GM23338 (cell line): ENCODE measurements at regions not wholly inside any gene's neighbourhood (a gene's known extent, or its start where the extent isn't known, plus 50 kb on each side); places are given as distances from the start of the nearest gene placed in this dataset.

Source experiments
- ATAC-seq: fragments of 200-7000 bp; cut with Tn5 transposase; 3 replicates; pipeline ENCODE4 v1.9.1; 2020
- DNase-seq: peaks from one replicate; pipeline ENCODE4 v3.0.0-alpha.2; 2015; ENCODE audit warnings: low spot score
- H2AFZ ChIP-seq: fragments of 200-600 bp; sonication (generic); 2 replicates; pipeline ENCODE4 v1.8.0; 2016; ENCODE audit warnings: antibody characterized with exemption, mild to moderate bottlenecking, moderate library complexity
- H3F3A ChIP-seq: fragments of 200-600 bp; sonication (generic); replicated peaks from 2 replicates; pipeline ENCODE4 v1.8.0; 2017; ENCODE audit warnings: antibody characterized with exemption, mixed run types, low read depth
- H3K27ac ChIP-seq: fragments of 200-600 bp; sonication (generic); 2 replicates; pipeline ENCODE4 v1.6.1; 2016; ENCODE audit warnings: low read depth
- H3K27me3 ChIP-seq: fragments of 200-600 bp; sonication (generic); 2 replicates; pipeline ENCODE4 v1.8.0; 2016; ENCODE audit warnings: mild to moderate bottlenecking, mixed run types, moderate library complexity; ENCODE audit not compliant: insufficient read depth
- H3K36me3 ChIP-seq: fragments of 200-600 bp; sonication (generic); 2 replicates; pipeline ENCODE4 v1.8.0; 2016; ENCODE audit warnings: mild to moderate bottlenecking; ENCODE audit not compliant: insufficient read depth
- H3K4me1 ChIP-seq: fragments of 200-600 bp; sonication (generic); 2 replicates; pipeline ENCODE4 v1.8.0; 2016; ENCODE audit warnings: mild to moderate bottlenecking, moderate library complexity; ENCODE audit not compliant: insufficient read depth
- H3K4me2 ChIP-seq: fragments of 200-600 bp; sonication (generic); 2 replicates; pipeline ENCODE4 v1.7.1; 2017; ENCODE audit warnings: mixed run types
- H3K4me3 ChIP-seq: fragments of 200-600 bp; sonication (generic); 2 replicates; pipeline ENCODE4 v1.6.1; 2016; ENCODE audit warnings: mixed run types
- H3K79me2 ChIP-seq: fragments of 200-600 bp; sonication (generic); replicated peaks from 2 replicates; pipeline ENCODE4 v1.8.0; 2017; ENCODE audit warnings: mild to moderate bottlenecking; ENCODE audit not compliant: insufficient read depth
- H3K9me2 ChIP-seq: fragments of 200-600 bp; sonication (generic); 2 replicates; pipeline ENCODE4 v1.8.0; 2017; ENCODE audit not compliant: insufficient read depth
- H4K20me1 ChIP-seq: fragments of 200-600 bp; sonication (generic); replicated peaks from 2 replicates; pipeline ENCODE4 v1.8.0; 2017; ENCODE audit warnings: mild to moderate bottlenecking; ENCODE audit not compliant: insufficient read depth
- H3K27ac Mint-ChIP-seq: 2 replicates; pipeline ENCODE4 v1.8.0; 2020; ENCODE audit warnings: inconsistent platforms, mild to moderate bottlenecking, moderate library complexity, mixed read lengths
- H3K27me3 Mint-ChIP-seq: 3 replicates; pipeline ENCODE4 v1.8.0; 2022; ENCODE audit warnings: low read depth, mild to moderate bottlenecking, moderate library complexity, mixed read lengths, inconsistent platforms; ENCODE audit not compliant: insufficient read depth, poor library complexity
- H3K36me3 Mint-ChIP-seq: 3 replicates; pipeline ENCODE4 v1.8.0; 2021; ENCODE audit warnings: low read depth, mild to moderate bottlenecking, inconsistent platforms, moderate library complexity, mixed read lengths
- H3K4me1 Mint-ChIP-seq: 3 replicates; pipeline ENCODE4 v1.8.0; 2020; ENCODE audit warnings: mild to moderate bottlenecking, inconsistent platforms, mixed read lengths
- H3K4me3 Mint-ChIP-seq: 3 replicates; pipeline ENCODE4 v1.8.0; 2021; ENCODE audit warnings: moderate library complexity, mild to moderate bottlenecking, inconsistent platforms, mixed read lengths
- H3K9me3 Mint-ChIP-seq: 3 replicates; pipeline ENCODE4 v1.8.0; 2020; ENCODE audit warnings: moderate library complexity, mild to moderate bottlenecking, inconsistent platforms, mixed read lengths
- CREB1 ChIP-seq: fragments of 250-450 bp; sonication (Bioruptor Pico); IDR thresholded peaks from 2 replicates; pipeline ENCODE4 v1.5.0; 2020; ENCODE audit warnings: low read depth, mild to moderate bottlenecking, moderate library complexity
- ETS1 ChIP-seq: IDR thresholded peaks from 2 replicates; pipeline ENCODE4 v1.6.1; 2016; ENCODE audit warnings: antibody characterized with exemption
- EZH2 ChIP-seq: fragments of 200-600 bp; sonication (generic); IDR thresholded peaks from one replicate; pipeline ENCODE4 v1.8.0; 2017; ENCODE audit warnings: antibody characterized with exemption, mild to moderate bottlenecking, low read depth; ENCODE audit not compliant: unreplicated experiment
- JUNB ChIP-seq: IDR thresholded peaks from one replicate; pipeline ENCODE4 v1.6.1; 2016; ENCODE audit warnings: antibody characterized with exemption; ENCODE audit not compliant: unreplicated experiment
- NANOG ChIP-seq: IDR thresholded peaks from 2 replicates; pipeline ENCODE4 v1.6.1; 2016; ENCODE audit warnings: antibody characterized with exemption, borderline replicate concordance
- ZNF114 ChIP-seq: fragments of 250-450 bp; sonication (Bioruptor Pico); IDR thresholded peaks from 2 replicates; pipeline ENCODE4 v1.5.0; 2020; ENCODE audit warnings: mild to moderate bottlenecking, moderate library complexity
- ZNF331 ChIP-seq: fragments of 250-450 bp; sonication (Bioruptor Pico); IDR thresholded peaks from 2 replicates; pipeline ENCODE4 v1.5.0; 2020; ENCODE audit warnings: low read depth, mild to moderate bottlenecking, moderate library complexity
- ZNF462 ChIP-seq: fragments of 250-450 bp; sonication (Bioruptor Pico); IDR thresholded peaks from 2 replicates; pipeline ENCODE4 v1.5.0; 2020; ENCODE audit warnings: mild to moderate bottlenecking, moderate library complexity

- TF ChIP-seq ZNF462 (CRISPR knock-in tag): no peak
- TF ChIP-seq ETS1: no peak
- TF ChIP-seq EZH2: no peak
These were observed 165.4 kb downstream of the ADSS2 start (continued) for GRCh38 chr1:244286341-244286740.

- Histone ChIP-seq H2AFZ (no peak overlapping the region), H3K79me2 (no peaks in the 10 kb centered on the region), H3F3A (no peaks in the 10 kb centered on the region), H3K9me2 (no peaks in the 10 kb centered on the region), H4K20me1 (no peaks in the 10 kb centered on the region), H3K27ac (no peak overlapping the region), H3K4me1 (no peaks in the 10 kb centered on the region), H3K4me3 (no peak overlapping the region), H3K36me3 (no peaks in the 10 kb centered on the region), H3K27me3 (no peaks in the 10 kb centered on the region), H3K4me2 (no peak overlapping the region)
- H3K4me3 Mint-ChIP-seq: no peak overlapping the region
- no peak for DNase-seq
- H3K9me3 Mint-ChIP-seq: peaks cover 8% of the 10 kb centered on the region; the same call in 1 of the 3 replicates
- peaks cover 7% of the 10 kb centered on the region for H3K27me3 Mint-ChIP-seq
- ATAC-seq: no peak
- no peaks in the 10 kb centered on the region; the same call in 2 of the 3 replicates for H3K36me3 Mint-ChIP-seq
- no peaks in the 10 kb centered on the region for H3K4me1 Mint-ChIP-seq
- H3K27ac Mint-ChIP-seq: no peak overlapping the region
- TF ChIP-seq ZNF331 (CRISPR knock-in tag): no peak
- no peak for TF ChIP-seq JUNB
- TF ChIP-seq NANOG: no peak
- TF ChIP-seq CREB1 (CRISPR knock-in tag): no peak
- no peak for TF ChIP-seq EZH2
- TF ChIP-seq ZNF462 (CRISPR knock-in tag): no peak
- TF ChIP-seq ZNF114: no peak
These were observed 164.0 kb downstream of the ADSS2 start for GRCh38 chr1:244287726-244288125.
